LNCaP clone FGC (cell line): ENCODE measurements at regions not wholly inside any gene's neighbourhood (a gene's known extent, or its start where the extent isn't known, plus 50 kb on each side); places are given as distances from the start of the nearest gene placed in this dataset.

Source experiments
- DNase-seq: peaks from one replicate; pipeline ENCODE4 v3.0.0-alpha.2; 2011; ENCODE audit warnings: low read depth
- H3K4me3 ChIP-seq: 2 replicates; pipeline ENCODE4 v1.5.1; 2011; ENCODE audit warnings: mild to moderate bottlenecking, low read depth, low read length, control low read depth
- TF ChIP-seq, protein P1 (sequence below): IDR thresholded peaks from 2 replicates; pipeline ENCODE4 v1.5.1; 2012; ENCODE audit warnings: mild to moderate bottlenecking; ENCODE audit not compliant: control insufficient read depth, insufficient read depth; ENCODE audit errors: extremely low read depth

DNA sequence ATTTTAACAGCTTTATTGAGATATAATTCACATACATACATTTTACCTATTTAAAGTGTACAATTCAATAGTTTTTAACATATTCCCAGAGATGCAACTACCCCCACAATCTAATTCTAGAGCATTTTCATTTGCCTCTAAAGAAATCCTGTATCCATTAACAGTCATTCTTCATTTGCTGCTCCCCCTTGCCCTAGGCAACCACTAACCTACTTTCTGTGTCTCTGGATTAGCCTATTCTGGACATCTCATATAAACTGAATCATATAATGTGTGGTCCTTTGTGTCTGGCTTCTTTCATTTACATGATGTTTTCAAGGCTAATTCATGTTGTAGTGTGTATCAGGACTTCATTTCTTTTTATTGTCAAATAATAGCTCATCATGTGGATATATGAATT lies 105.1 kb upstream of the GRPR start:
- TF ChIP-seq, protein P1, sequence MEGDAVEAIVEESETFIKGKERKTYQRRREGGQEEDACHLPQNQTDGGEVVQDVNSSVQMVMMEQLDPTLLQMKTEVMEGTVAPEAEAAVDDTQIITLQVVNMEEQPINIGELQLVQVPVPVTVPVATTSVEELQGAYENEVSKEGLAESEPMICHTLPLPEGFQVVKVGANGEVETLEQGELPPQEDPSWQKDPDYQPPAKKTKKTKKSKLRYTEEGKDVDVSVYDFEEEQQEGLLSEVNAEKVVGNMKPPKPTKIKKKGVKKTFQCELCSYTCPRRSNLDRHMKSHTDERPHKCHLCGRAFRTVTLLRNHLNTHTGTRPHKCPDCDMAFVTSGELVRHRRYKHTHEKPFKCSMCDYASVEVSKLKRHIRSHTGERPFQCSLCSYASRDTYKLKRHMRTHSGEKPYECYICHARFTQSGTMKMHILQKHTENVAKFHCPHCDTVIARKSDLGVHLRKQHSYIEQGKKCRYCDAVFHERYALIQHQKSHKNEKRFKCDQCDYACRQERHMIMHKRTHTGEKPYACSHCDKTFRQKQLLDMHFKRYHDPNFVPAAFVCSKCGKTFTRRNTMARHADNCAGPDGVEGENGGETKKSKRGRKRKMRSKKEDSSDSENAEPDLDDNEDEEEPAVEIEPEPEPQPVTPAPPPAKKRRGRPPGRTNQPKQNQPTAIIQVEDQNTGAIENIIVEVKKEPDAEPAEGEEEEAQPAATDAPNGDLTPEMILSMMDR = no peak
- DNase-seq = no peak
- H3K4me3 ChIP-seq = no peak overlapping the region

DNA sequence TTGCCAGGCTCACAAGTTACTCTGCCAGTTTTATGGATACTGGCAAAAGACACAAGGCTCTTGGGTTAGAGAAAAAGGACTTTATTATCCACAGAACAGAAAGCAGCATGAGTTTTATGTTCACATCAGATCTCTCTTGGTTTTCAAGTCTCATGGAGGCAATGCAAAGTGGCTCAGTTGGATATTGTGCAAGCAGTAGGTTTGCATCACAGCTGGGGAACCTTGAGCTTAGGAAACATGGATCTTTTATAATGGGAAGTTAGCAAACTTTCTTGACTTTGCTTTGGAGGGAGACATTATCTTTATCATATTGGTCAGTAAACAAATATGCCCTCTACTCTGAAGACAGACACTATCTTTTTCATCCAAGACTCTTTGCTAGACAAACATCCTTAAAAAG lies 109.2 kb upstream of the GRPR start:
- TF ChIP-seq, protein P1 = no peak
- H3K4me3 ChIP-seq = no peak overlapping the region
- no peak for DNase-seq

DNA sequence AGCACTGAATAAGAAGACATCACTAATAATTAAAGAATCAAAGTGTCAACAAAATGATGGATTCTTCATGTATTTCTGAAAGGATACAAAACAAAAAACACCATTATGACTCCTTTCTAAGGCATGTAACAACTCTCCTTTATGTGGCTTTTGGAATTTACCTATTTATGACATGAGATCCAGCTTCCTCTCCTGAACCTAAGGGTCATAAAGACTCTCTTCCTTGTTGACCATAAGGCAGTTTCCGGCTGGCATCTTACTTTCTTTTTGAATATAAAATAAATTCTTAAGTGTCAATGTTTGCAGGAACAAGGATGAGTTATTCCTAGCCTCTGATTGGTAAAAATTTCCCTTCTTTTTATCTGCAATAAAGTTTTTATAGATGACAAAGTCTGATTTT lies 111.1 kb upstream of the GRPR start:
- TF ChIP-seq, protein P1 = no peak
- H3K4me3 ChIP-seq = no peak overlapping the region
- DNase-seq = no peak

DNA sequence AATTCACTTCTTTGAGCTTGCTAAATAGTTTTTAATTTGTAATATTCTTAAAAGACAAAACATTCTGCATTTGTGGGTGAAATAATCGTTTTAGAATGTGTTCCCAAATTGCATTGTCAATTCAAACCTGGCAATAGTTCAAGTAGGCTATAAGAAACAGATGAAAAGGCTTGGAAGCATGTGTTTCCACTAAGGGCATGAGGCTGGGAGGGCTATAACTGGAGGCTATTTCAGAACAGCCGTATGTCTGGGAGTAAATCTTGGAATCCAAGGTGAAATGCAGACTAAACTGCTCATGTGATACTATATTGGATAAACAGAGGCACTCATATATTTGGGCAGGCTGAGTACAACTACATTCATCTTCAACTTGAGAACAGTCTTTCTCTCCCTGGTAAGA lies 117.4 kb upstream of the GRPR start:
- DNase-seq = no peak
- H3K4me3 ChIP-seq = no peak overlapping the region
- TF ChIP-seq, protein P1 = no peak

DNA sequence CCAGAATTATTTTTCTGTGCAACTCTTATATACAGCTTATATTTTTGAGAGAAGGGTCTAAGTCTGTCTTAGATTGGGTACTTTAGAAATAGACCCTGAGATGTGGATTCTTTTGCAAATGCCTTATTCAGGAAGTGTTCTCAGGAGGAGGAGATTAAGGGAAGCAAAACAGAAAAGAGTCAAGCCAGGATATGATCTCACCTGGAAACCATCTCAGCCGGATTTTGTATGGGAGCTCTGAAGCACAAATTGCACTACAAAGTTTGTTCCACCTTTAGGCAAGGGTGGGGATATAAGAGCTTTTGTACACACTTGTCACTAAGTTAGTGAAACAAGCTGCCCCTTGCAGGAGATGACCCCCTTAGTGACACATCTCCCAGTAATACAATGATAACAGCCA lies 121.2 kb upstream of the GRPR start:
- TF ChIP-seq, protein P1 = no peak
- no peak overlapping the region for H3K4me3 ChIP-seq
- no peak for DNase-seq

DNA sequence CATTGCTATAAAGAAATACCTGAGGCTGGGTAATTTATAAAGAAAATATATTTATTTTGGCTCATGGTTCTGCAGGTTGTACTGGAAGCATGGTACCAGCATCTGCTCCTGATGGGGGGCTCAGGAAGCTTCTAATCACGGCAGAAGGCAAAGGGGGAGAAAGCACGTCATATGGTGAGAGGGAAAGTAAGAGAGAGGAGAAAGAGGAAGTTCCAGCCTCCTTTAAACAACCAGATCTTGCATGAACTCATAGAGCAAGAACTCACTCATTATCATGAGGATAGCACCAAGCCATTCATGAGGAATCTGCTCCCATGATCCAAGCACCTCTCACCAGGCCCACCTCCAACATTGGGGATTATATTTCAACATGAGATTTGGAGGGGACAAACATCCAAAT lies 125.0 kb upstream of the GRPR start:
- TF ChIP-seq, protein P1 = no peak
- H3K4me3 ChIP-seq = no peak overlapping the region
- no peak for DNase-seq

DNA sequence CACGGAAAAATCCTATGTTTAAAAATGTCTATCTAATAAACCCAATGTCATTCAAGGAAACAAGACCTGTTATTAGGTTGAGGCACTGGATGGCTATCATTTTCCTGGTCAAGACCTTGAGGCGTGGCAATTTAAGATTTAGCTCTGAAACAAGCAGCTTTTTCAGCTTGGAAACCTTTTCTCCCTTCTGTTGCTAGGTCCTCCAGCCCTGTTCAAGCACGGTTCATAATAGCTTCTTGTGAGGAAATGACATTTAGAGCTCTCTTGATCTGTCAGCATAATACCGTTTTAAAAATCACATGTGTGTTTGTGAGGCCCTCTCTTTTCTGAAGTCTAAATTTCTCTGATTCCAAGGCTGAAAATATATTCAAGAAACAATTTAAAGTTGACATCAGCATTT lies 133.6 kb upstream of the GRPR start:
- TF ChIP-seq, protein P1 = no peak
- DNase-seq = no peak
- H3K4me3 ChIP-seq = no peak overlapping the region
